ENCODE measurements at regions not wholly inside any gene's neighbourhood (a gene's known extent, or its start where the extent isn't known, plus 50 kb on each side); places are given as distances from the start of the nearest gene placed in this dataset.

- no peak overlapping the region for H3K4me3 ChIP-seq (ENCODE audit: low read depth, low read length)
- DNase-seq (ENCODE audit: low read depth): no peak
These were observed 60.1 kb upstream of the ADRA2C start for GRCh38 chr4:3706111-3706511.

GRCh38 chr4:3705236-3705987 is 60.8 kb upstream of the ADRA2C start:
- no peak overlapping the region for H3K4me3 ChIP-seq (ENCODE audit: low read depth, low read length)
- DNase-seq (ENCODE audit: low read depth): no peak

- no peak overlapping the region for H3K4me3 ChIP-seq (ENCODE audit: low read depth, low read length)
- DNase-seq (ENCODE audit: low read depth): no peak
These were observed 61.5 kb upstream of the ADRA2C start for GRCh38 chr4:3704669-3705068.

GRCh38 chr4:3703677-3704521 is 62.3 kb upstream of the ADRA2C start:
- no peak for DNase-seq (ENCODE audit: low read depth)
- no peak overlapping the region for H3K4me3 ChIP-seq (ENCODE audit: low read depth, low read length)

- DNase-seq (ENCODE audit: low read depth): no peak
- no peak overlapping the region for H3K4me3 ChIP-seq (ENCODE audit: low read depth, low read length)
These were observed 62.9 kb upstream of the ADRA2C start for GRCh38 chr4:3703343-3703676.

GRCh38 chr4:3702561-3703221 is 63.5 kb upstream of the ADRA2C start:
- no peak overlapping the region for H3K4me3 ChIP-seq (ENCODE audit: low read depth, low read length)
- no peak for DNase-seq (ENCODE audit: low read depth)

- no peak for DNase-seq (ENCODE audit: low read depth)
- no peak overlapping the region for H3K4me3 ChIP-seq (ENCODE audit: low read depth, low read length)
These were observed 64.2 kb upstream of the ADRA2C start for GRCh38 chr4:3701736-3702560.

- no peak overlapping the region for H3K4me3 ChIP-seq (ENCODE audit: low read depth, low read length)
These were observed 64.9 kb upstream of the ADRA2C start for GRCh38 chr4:3701271-3701734.

GRCh38 chr4:3700736-3701135 is 65.4 kb upstream of the ADRA2C start:
- H3K4me3 ChIP-seq (ENCODE audit: low read depth, low read length): no peak overlapping the region
- DNase-seq (ENCODE audit: low read depth): no peak

More at GRCh38 chr4:3701271-3701734, 64.9 kb upstream of the ADRA2C start:
- DNase-seq (ENCODE audit: low read depth): no peak

- H3K4me3 ChIP-seq (ENCODE audit: low read depth, low read length): no peak overlapping the region
- DNase-seq (ENCODE audit: low read depth): no peak
These were observed 66.0 kb upstream of the ADRA2C start for GRCh38 chr4:3700223-3700622.

GRCh38 chr4:3699678-3700077 is 66.5 kb upstream of the ADRA2C start:
- DNase-seq (ENCODE audit: low read depth): no peak
- H3K4me3 ChIP-seq (ENCODE audit: low read depth, low read length): no peak overlapping the region

- DNase-seq (ENCODE audit: low read depth): no peak
- no peak overlapping the region for H3K4me3 ChIP-seq (ENCODE audit: low read depth, low read length)
These were observed 66.9 kb upstream of the ADRA2C start for GRCh38 chr4:3699261-3699660.

- no peak overlapping the region for H3K4me3 ChIP-seq (ENCODE audit: low read depth, low read length)
- no peak for DNase-seq (ENCODE audit: low read depth)
These were observed 69.2 kb upstream of the ADRA2C start for GRCh38 chr4:3697033-3697432.

- no peak for DNase-seq (ENCODE audit: low read depth)
- H3K4me3 ChIP-seq (ENCODE audit: low read depth, low read length): no peak overlapping the region
These were observed 75.5 kb upstream of the ADRA2C start for GRCh38 chr4:3690551-3691152.

GRCh38 chr4:3689576-3690550 is 76.3 kb upstream of the ADRA2C start:
- no peak overlapping the region for H3K4me3 ChIP-seq (ENCODE audit: low read depth, low read length)
- no peak for DNase-seq (ENCODE audit: low read depth)

- H3K4me3 ChIP-seq (ENCODE audit: low read depth, low read length): no peak overlapping the region
- DNase-seq (ENCODE audit: low read depth): no peak
These were observed 77.2 kb upstream of the ADRA2C start for GRCh38 chr4:3689006-3689405.

- no peak for DNase-seq (ENCODE audit: low read depth)
- H3K4me3 ChIP-seq (ENCODE audit: low read depth, low read length): no peak overlapping the region
These were observed 77.9 kb upstream of the ADRA2C start for GRCh38 chr4:3688018-3688998.
